ENCODE measurements at regions not wholly inside any gene's neighbourhood (a gene's known extent, or its start where the extent isn't known, plus 50 kb on each side); places are given as distances from the start of the nearest gene placed in this dataset.

- Histone ChIP-seq H3K36me3 (no peaks in the 10 kb centered on the region), H3K27me3 (no peaks in the 10 kb centered on the region), H3K27ac (no peak overlapping the region), H3K9me3 (no peaks in the 10 kb centered on the region), H3K4me1 (peaks cover 0 to 22% (median 8%) of the 10 kb centered on the region in 4 donors), H3K4me3 (no peak overlapping the region)
- no peak for DNase-seq
- TF ChIP-seq CTCF (IDR thresholded peaks at IDR 0.05) = no peak
- intact Hi-C loops (cut with DNase I; ENCODE audit: low total_unique reads) = no loop called here
These were observed 303.3 kb upstream of the ACTBL2 start for GRCh38 chr5:57785946-57786345.

GRCh38 chr5:57784121-57784520 lies 301.5 kb upstream of the ACTBL2 start:
- intact Hi-C loops (cut with DNase I; ENCODE audit: low total_unique reads) = no loop called here
- Histone ChIP-seq H3K4me1 (peaks cover 0 to 34% (median 9%) of the 10 kb centered on the region in 4 donors), H3K27me3 (no peaks in the 10 kb centered on the region), H3K9me3 (no peaks in the 10 kb centered on the region), H3K36me3 (no peaks in the 10 kb centered on the region), H3K27ac (peak overlapping the region in 1 of 2 donors; percentile 31), H3K4me3 (peak overlapping the region; percentile 20 to 41)
- DNase-seq = no peak
- no peak for TF ChIP-seq CTCF (IDR thresholded peaks at IDR 0.05)

DNA sequence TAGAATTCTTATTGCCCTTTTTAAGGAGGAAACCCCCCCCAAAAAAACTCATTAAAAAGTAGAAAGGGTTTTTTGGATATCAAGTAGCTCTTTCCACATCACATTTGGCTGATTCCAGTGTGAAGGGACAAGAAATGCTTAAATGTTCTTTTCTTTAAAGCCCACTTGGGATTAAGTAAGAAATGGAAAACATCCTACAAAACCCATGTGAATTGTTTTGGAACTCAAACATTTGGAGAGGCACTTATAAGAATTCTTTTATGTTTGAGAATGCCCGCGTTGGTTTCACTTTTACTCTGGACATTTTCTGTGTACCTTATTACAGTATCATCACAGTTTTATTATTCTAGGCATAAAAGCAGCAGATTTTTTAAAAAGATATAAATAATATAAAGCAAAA lies 301.1 kb upstream of the ACTBL2 start:
- H3K4me1 ChIP-seq = peaks cover 0 to 34% (median 9%) of the 10 kb centered on the region in 4 donors
- peak overlapping the region; percentile 31 to 49 for H3K27ac ChIP-seq
- H3K36me3 ChIP-seq = no peaks in the 10 kb centered on the region
- no peaks in the 10 kb centered on the region for H3K9me3 ChIP-seq
- H3K27me3 ChIP-seq = no peaks in the 10 kb centered on the region
- no peak for TF ChIP-seq CTCF (IDR thresholded peaks at IDR 0.05)
- H3K4me3 ChIP-seq = peak overlapping the region; percentile 20 to 41
- intact Hi-C loops (cut with DNase I; ENCODE audit: low total_unique reads) = no loop called here
- no peak for DNase-seq

DNA sequence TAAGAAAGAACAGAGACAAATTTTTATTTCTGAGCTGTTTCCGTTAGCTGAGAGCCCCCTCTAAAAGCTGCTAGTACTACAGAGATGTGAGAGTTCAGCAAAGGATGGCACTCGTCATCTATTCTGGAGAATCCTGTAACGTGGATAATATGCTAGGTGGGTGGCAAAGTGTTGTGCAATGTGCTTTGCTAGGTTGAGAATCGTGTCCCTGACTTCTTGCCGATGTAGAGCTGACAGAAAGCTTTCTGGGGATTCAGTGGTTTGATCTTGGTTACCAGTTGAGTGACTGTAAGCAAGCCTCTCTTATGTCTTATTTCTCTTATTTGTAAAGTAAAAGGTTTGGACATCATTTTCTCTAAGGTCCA lies 298.3 kb upstream of the ACTBL2 start:
- intact Hi-C loops (cut with DNase I; ENCODE audit: low total_unique reads) = no loop called here
- H3K4me3 ChIP-seq = no peak overlapping the region
- TF ChIP-seq CTCF (IDR thresholded peaks at IDR 0.05) = no peak
- no peaks in the 10 kb centered on the region for H3K9me3 ChIP-seq
- H3K27me3 ChIP-seq = no peaks in the 10 kb centered on the region
- H3K36me3 ChIP-seq = no peaks in the 10 kb centered on the region
- peaks cover 0 to 34% (median 9%) of the 10 kb centered on the region in 4 donors for H3K4me1 ChIP-seq
- no peak overlapping the region for H3K27ac ChIP-seq
- DNase-seq = no peak

DNA sequence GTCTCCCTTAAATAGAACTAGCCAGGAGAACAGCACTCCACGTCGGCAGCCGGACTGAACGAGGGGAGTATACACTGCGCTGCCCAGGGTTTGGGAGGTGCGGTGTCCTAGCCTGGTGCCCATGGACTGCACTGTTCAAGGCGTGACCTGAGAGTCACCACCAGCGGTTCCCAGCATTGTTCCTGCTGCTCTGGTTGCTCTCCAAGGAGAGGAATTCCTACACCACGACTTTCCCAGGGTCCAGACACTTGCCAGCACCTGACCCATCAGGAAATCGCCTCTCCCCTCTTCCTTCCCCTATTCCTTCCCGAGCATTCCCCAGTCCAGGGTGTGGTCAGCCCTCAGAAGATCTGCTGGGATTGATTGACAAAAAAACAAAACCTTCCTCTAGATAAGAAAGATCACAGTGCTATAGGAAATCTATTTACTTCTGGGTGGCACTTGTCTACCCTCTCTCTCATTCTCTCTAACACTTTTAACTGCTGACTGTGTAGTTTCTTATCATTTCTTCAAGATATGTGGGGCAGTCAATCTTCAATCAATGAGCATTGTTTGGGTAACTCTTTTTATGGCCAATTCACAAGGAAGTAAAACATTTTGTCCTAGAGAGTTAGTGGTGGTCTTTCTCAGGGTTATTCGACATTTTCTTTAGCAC lies 297.8 kb upstream of the ACTBL2 start:
- peak in 1 of 2 donors; percentile 62 for DNase-seq
- H3K27ac ChIP-seq = peak overlapping the region in 1 of 2 donors; percentile 53
- H3K4me1 ChIP-seq = peaks cover 0 to 34% (median 9%) of the 10 kb centered on the region in 4 donors
- no peaks in the 10 kb centered on the region for H3K9me3 ChIP-seq
- intact Hi-C loops (cut with DNase I; ENCODE audit: low total_unique reads) = no loop called here
- H3K27me3 ChIP-seq = no peaks in the 10 kb centered on the region
- no peaks in the 10 kb centered on the region for H3K36me3 ChIP-seq
- TF ChIP-seq CTCF (IDR thresholded peaks at IDR 0.05) = no peak
- H3K4me3 ChIP-seq = no peak overlapping the region

Data from tibial artery (tissue), 4 donors.